B cell (primary cell): ENCODE measurements at regions not wholly inside any gene's neighbourhood (a gene's known extent, or its start where the extent isn't known, plus 50 kb on each side); places are given as distances from the start of the nearest gene placed in this dataset.

Source experiments
- ATAC-seq: fragments of 200-7000 bp; cut with Tn5 transposase; one replicate; pipeline ENCODE4 v1.10.0; 2021; ENCODE audit warnings: low read depth, mild to moderate bottlenecking, moderate number of reproducible peaks, moderate library complexity
- CTCF ChIA-PET: fragments of 350-600 bp; sonication (Branson Sonifier 250); formaldehyde crosslinking; loops from one replicate; lab custom pipeline; 2021; ENCODE audit warnings: antibody characterized with exemption, inconsistent platforms; lab: Charles Lee
- POLR2A ChIA-PET: fragments of 350-600 bp; sonication (Branson Sonifier 250); formaldehyde crosslinking; loops from one replicate; lab custom pipeline; 2021; ENCODE audit warnings: antibody characterized with exemption; lab: Charles Lee
- DNase-seq: peaks from one replicate; pipeline ENCODE4 v3.0.0; 2013
- H2AFZ ChIP-seq: 2 replicates; pipeline ENCODE4 v1.6.1; 2012; ENCODE audit warnings: mild to moderate bottlenecking, low read depth, low read length; ENCODE audit not compliant: insufficient read depth, poor library complexity, severe bottlenecking
- H3K27ac ChIP-seq, 2 donors: 1 replicate in 1 of 2; 2 replicates in 1 of 2; pipeline ENCODE4 v1.5.1; 2012 to 2013; ENCODE audit warnings: low read length in 2 of 2, mild to moderate bottlenecking in 2 of 2, moderate library complexity in 1 of 2
- H3K27me3 ChIP-seq, 4 experiments: fragments of 200-600 bp in 1 of 4; sonication (generic) in 1 of 4; replicated peaks in 1 of 4; 1 replicate in 2 of 4; 2 replicates in 2 of 4; pipeline versions ENCODE4 v1.6.1 to v1.7.0; 2013 to 2016; ENCODE audit warnings: low read length in 3 of 4, mild to moderate bottlenecking in 2 of 4, mixed read lengths in 1 of 4, moderate library complexity in 1 of 4; ENCODE audit not compliant: insufficient read depth in 4 of 4, control insufficient read depth in 3 of 4; ENCODE audit errors: control extremely low read depth in 1 of 4
- H3K36me3 ChIP-seq, 2 experiments: replicated peaks in 1 of 2; 1 replicate in 1 of 2; 2 replicates in 1 of 2; pipeline versions ENCODE4 v1.6.1 to v1.7.1; 2013; ENCODE audit warnings: low read length in 1 of 2; ENCODE audit not compliant: insufficient read depth in 2 of 2, control insufficient read depth in 1 of 2; ENCODE audit errors: control extremely low read depth in 1 of 2, extremely low read depth in 1 of 2
- H3K4me1 ChIP-seq, 2 donors: fragments of 200-600 bp in 1 of 2; sonication (generic) in 1 of 2; 1 replicate in 1 of 2; 2 replicates in 1 of 2; pipeline versions ENCODE4 v1.5.1 to v1.6.1; 2013 to 2017; ENCODE audit warnings: low read length in 2 of 2; ENCODE audit not compliant: control insufficient read depth in 2 of 2, insufficient read depth in 2 of 2
- H3K4me2 ChIP-seq: replicated peaks from 2 replicates; pipeline ENCODE3; 2012; ENCODE audit warnings: mild to moderate bottlenecking, low read depth, low read length; ENCODE audit not compliant: poor library complexity, severe bottlenecking
- H3K4me3 ChIP-seq, 5 experiments: fragments of 200-600 bp in 1 of 5; sonication (generic) in 1 of 5; 1 replicate in 3 of 5; 2 replicates in 2 of 5; pipeline versions ENCODE4 v1.5.1 to v1.7.0; 2011 to 2016; ENCODE audit warnings: low read length in 4 of 5, mild to moderate bottlenecking in 4 of 5, low read depth in 2 of 5, control low read depth in 1 of 5, moderate library complexity in 1 of 5; ENCODE audit not compliant: insufficient read depth in 1 of 5; ENCODE audit errors: control extremely low read depth in 1 of 5, extremely low read depth in 1 of 5
- H3K79me2 ChIP-seq: fragments of 200-600 bp; sonication (generic); one replicate; pipeline ENCODE4 v1.6.0; 2016; ENCODE audit warnings: low read length; ENCODE audit not compliant: control insufficient read depth, insufficient read depth
- H3K9ac ChIP-seq: fragments of 200-600 bp; sonication (generic); 2 replicates; pipeline ENCODE4 v1.6.1; 2017; ENCODE audit warnings: mild to moderate bottlenecking, low read length, moderate library complexity
- H3K9me3 ChIP-seq, 3 donors: one replicate each; pipeline versions ENCODE4 v1.6.1 to v1.7.1; 2013; ENCODE audit warnings: low read length in 2 of 3; ENCODE audit not compliant: control insufficient read depth in 2 of 3, insufficient read depth in 1 of 3; ENCODE audit errors: control extremely low read depth in 1 of 3
- H4K20me1 ChIP-seq: 2 replicates; pipeline ENCODE4 v1.6.0; 2012; ENCODE audit warnings: mild to moderate bottlenecking, low read length; ENCODE audit not compliant: insufficient read depth, control insufficient read depth, poor library complexity, severe bottlenecking
- H3K27ac Mint-ChIP-seq: one replicate; pipeline ENCODE4 v1.8.0; 2021; ENCODE audit warnings: mixed read lengths
- H3K27me3 Mint-ChIP-seq: one replicate; pipeline ENCODE4 v1.8.0; 2021; ENCODE audit warnings: mixed read lengths
- H3K4me1 Mint-ChIP-seq: one replicate; pipeline ENCODE4 v1.8.0; 2021; ENCODE audit warnings: mixed read lengths
- H3K4me3 Mint-ChIP-seq: one replicate; pipeline ENCODE4 v1.8.0; 2021; ENCODE audit warnings: mixed read lengths
- H3K9me3 Mint-ChIP-seq: one replicate; pipeline ENCODE4 v1.8.0; 2022; ENCODE audit warnings: mixed read lengths; ENCODE audit not compliant: insufficient read depth
- EZH2 ChIP-seq: IDR thresholded peaks from 2 replicates; pipeline ENCODE4 v1.6.1; 2012; ENCODE audit warnings: borderline replicate concordance, low read depth, mild to moderate bottlenecking, moderate library complexity, low read length; ENCODE audit not compliant: insufficient read depth, poor library complexity, severe bottlenecking
- WGBS: methylation state at CpG from one replicate; pipeline ENCODE4 v1.1.5; 2013; ENCODE audit warnings: missing lambda C conversion rate; ENCODE audit not compliant: insufficient coverage; 5-methylcytosine and 5-hydroxymethylcytosine counted together
- intact Hi-C: fragments of 100-400 bp; cut with micrococcal nuclease; formaldehyde crosslinking; loops from one replicate; pipeline ENCODE4 v1.10.0; 2022
- TF ChIP-seq, protein P1 (sequence below): fragments of 200-600 bp; IDR thresholded peaks from one replicate; pipeline ENCODE4 v1.8.0; 2022; ENCODE audit warnings: antibody characterized with exemption, mild to moderate bottlenecking

DNA sequence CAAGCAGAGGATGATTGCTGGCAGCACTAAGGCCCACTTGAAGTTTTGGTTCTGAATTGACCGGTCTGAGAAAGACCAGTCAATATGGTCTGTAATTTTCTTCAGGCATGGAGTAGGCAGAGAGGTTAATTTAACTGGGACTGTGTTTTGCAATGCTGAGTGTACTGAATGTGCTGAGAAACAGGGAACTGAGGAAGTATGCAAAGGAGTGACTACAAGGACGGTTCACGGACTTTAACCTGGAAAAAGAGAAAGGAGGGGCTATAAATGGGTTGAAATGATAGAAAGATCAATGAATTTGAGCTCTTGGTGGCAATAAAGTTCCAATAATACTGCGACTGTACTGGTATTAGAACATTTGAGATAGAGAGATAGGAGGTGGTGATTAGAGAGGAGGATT, 84.5 kb downstream of the MAGEB17 start:
- Histone ChIP-seq H3K9ac (no peak overlapping the region), H3K36me3 (no peaks in the 10 kb centered on the region), H3K9me3 (no peaks in the 10 kb centered on the region), H3K4me1 (no peaks in the 10 kb centered on the region), H2AFZ (no peak overlapping the region), H3K4me3 (no peak overlapping the region), H3K27ac (no peak overlapping the region), H3K79me2 (no peaks in the 10 kb centered on the region), H4K20me1 (no peaks in the 10 kb centered on the region), H3K27me3 (no peaks in the 10 kb centered on the region), H3K4me2 (no peak overlapping the region)
- POLR2A ChIA-PET = no interaction called here
- 76% methylated on average over 2 of the region's 4 CpGs for WGBS
- ATAC-seq = no peak
- H3K9me3 Mint-ChIP-seq = no peaks in the 10 kb centered on the region
- CTCF ChIA-PET = no interaction called here
- no peak overlapping the region for H3K4me3 Mint-ChIP-seq
- TF ChIP-seq EZH2 = no peak
- TF ChIP-seq, protein P1, sequence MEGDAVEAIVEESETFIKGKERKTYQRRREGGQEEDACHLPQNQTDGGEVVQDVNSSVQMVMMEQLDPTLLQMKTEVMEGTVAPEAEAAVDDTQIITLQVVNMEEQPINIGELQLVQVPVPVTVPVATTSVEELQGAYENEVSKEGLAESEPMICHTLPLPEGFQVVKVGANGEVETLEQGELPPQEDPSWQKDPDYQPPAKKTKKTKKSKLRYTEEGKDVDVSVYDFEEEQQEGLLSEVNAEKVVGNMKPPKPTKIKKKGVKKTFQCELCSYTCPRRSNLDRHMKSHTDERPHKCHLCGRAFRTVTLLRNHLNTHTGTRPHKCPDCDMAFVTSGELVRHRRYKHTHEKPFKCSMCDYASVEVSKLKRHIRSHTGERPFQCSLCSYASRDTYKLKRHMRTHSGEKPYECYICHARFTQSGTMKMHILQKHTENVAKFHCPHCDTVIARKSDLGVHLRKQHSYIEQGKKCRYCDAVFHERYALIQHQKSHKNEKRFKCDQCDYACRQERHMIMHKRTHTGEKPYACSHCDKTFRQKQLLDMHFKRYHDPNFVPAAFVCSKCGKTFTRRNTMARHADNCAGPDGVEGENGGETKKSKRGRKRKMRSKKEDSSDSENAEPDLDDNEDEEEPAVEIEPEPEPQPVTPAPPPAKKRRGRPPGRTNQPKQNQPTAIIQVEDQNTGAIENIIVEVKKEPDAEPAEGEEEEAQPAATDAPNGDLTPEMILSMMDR = no peak
- DNase-seq = no peak
- H3K4me1 Mint-ChIP-seq = no peaks in the 10 kb centered on the region
- peaks cover 11% of the 10 kb centered on the region for H3K27me3 Mint-ChIP-seq
- intact Hi-C loops = no loop called here
- no peak overlapping the region for H3K27ac Mint-ChIP-seq

DNA sequence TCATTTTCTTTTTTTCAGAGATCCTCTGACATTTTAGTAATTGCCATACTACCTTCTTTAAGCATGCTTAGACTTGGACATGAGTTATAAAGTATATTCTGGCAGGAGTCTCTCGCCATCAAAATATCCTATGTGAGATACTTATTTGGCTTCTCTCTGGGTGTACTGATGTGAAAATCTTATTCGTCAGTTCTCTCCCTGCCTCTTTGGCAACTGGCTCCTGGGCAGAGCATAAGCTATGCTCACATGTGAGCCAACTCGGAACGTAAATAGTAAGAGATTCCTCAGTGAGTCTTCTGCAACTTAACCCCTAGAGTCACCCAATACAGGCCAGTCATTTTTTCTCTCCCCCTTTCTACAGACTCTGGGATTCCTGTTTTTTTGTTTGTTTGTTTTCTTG, 91.6 kb downstream of the MAGEB17 start:
- Histone ChIP-seq H3K27me3 (no peaks in the 10 kb centered on the region), H3K9ac (no peak overlapping the region), H4K20me1 (no peaks in the 10 kb centered on the region), H3K9me3 (no peaks in the 10 kb centered on the region), H3K27ac (no peak overlapping the region), H3K79me2 (no peaks in the 10 kb centered on the region), H3K36me3 (no peaks in the 10 kb centered on the region), H2AFZ (no peak overlapping the region), H3K4me2 (no peak overlapping the region), H3K4me3 (no peak overlapping the region), H3K4me1 (no peaks in the 10 kb centered on the region)
- DNase-seq (no peak), ATAC-seq (no peak)
- intact Hi-C loops = no loop called here
- 85% methylated on average over 3 of the region's 4 CpGs for WGBS
- POLR2A ChIA-PET = no interaction called here
- Mint-ChIP-seq H3K9me3 (no peaks in the 10 kb centered on the region), H3K4me1 (no peaks in the 10 kb centered on the region), H3K4me3 (no peak overlapping the region), H3K27me3 (peaks cover 7% of the 10 kb centered on the region), H3K27ac (no peak overlapping the region)
- TF ChIP-seq, protein P1 = no peak
- no peak for TF ChIP-seq EZH2
- CTCF ChIA-PET = no interaction called here
